HG03280 (cell line): ENCODE measurements at regions not wholly inside any gene's neighbourhood (a gene's known extent, or its start where the extent isn't known, plus 50 kb on each side); places are given as distances from the start of the nearest gene placed in this dataset.

Experiments
- ATAC-seq: cut with Tn5 transposase; IDR thresholded peaks from one replicate; pipeline ENCODE4 v1.9.1; 2021; ENCODE audit warnings: mild to moderate bottlenecking, moderate library complexity; ENCODE audit not compliant: unreplicated experiment

- no peak for ATAC-seq
These were observed 374.9 kb downstream of the MCTP2 start for GRCh38 chr15:94606286-94606685.

DNA sequence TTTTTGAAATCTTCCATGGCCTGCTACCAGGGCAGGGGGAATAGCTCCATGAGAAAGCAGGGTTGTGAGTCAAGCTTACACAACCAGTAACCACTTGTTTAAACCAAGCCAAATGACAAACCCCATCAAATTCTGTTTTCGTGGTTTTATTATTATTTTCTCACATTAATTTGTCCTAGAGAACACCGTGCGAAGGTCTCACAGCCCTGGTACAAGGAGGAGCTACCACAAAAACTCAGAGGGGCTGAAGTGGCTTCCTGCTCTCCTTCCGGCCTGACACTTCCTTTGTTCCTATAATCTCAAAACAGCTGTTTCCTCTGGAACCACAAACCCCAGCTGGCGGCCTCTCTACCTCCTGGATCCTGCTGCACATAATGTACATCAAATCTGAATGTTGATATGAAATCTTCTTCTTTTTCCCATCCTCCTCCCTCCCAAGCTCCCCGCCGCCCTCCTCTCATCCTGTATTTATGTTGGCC is 375.9 kb downstream of the MCTP2 start:
- no peak for ATAC-seq

DNA sequence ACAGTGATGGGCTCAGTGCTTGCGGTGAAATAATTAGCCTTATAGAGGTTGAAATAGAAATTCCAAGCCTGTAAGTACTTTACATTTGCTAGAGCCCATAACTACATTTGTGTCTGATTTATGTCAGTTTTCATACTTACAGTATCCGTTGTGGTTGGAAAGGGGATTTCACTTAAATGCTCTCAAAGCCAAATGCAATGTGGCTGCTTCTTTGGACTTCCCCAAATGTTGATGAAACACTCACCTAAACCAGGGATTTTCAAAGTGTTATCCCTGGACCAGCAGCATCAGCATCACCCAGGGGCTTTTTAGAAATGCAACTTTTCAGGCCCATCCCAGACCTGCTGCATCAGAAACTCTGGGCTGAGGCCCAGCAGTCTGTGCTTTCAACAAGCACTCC is 378.7 kb downstream of the MCTP2 start:
- no peak for ATAC-seq

GRCh38 chr15:94610485-94610884 is 379.1 kb downstream of the MCTP2 start:
- ATAC-seq, result no peak

DNA sequence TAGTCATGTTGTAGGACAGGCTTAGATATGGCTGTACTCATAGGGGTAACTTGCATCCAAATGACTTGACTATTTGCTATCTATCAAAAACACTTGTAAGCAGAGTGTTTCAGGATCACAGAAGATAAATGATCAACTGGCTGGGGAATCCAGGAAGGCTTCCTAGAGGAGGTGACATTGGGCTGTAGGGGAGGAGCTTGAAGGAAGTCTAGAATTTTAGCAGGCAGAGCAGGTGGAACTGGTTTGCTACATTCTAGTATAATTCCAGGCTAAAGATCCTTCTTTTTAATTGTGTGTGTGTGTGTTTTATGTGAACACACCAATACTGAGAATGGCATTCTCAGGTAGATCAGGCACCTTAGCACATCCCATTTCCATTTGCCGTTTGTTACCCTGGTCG is 380.3 kb downstream of the MCTP2 start:
- no peak for ATAC-seq

DNA sequence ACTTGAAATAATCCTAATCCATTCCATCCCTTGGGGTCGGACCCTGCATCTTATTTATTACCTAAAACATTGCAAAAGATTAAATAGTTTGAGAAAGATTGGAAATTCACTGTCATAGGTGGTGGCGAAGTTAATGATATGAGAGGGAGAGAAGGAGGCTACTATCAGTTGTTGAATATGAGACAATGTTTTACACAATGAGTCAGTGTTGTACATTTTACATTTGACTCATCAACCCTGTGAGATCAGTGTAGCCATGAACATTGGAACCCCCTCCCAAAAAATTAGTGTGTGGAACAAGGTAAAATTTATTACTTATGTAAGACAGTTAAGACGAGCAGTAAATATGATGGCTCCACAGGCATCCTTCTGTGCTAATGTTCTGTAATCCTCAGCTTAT is 384.3 kb downstream of the MCTP2 start:
- ATAC-seq, result no peak

DNA sequence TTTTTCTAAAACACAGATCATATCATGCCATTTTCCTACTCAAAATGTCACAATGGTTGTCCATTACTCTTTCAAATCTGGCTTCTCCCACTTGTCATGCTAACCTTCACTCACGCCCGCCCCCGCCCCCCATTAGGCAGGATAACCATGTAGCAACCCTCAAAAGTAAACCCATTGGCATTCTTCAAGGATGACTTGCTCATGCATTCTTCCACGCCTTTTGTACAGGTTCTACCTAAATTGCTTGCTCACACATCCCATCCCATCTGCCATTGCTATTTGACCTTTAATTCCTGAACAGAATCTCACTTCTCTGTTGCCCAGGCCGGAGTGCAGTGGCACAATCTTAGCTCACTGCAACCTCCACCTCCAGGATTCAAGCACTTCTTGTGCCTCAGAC is 389.3 kb downstream of the MCTP2 start:
- ATAC-seq, result no peak

DNA sequence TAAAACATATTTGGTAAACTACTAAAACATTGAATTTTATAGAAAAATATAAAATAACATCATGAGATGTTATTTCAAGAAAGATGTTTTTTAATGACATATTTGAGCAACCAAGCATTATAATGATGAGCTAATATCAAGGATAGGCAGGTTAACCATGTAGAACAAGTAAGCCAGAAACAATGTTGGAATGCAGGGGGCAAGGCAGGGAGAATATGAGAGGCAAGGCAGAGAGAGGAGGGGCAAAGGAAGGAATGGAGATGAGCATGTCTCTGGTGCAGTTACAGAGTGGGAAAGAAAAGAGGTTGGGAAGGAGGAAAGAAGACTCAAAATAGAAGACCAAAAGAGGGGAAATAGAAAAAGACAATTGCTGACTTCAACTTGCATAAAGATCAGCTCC is 390.4 kb downstream of the MCTP2 start:
- no peak for ATAC-seq

DNA sequence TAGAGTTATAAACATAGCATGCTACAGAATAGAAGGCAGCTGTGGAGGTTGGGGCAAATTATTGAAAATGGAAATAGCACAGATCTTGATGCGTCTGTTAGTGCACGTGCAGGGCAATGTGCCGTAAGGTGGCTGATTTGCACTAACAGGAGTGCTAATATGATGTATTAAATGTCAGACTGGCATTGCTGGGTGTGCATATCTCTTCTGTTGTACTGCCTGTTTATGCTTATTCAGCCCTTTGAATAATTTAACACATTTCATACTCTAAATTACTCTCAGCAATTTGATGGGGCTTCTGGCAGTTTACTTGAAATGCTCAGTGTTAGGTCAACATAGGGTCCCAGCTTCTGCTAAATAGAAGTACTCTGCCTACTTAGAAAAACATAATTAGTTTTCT is 395.6 kb downstream of the MCTP2 start:
- no peak for ATAC-seq

DNA sequence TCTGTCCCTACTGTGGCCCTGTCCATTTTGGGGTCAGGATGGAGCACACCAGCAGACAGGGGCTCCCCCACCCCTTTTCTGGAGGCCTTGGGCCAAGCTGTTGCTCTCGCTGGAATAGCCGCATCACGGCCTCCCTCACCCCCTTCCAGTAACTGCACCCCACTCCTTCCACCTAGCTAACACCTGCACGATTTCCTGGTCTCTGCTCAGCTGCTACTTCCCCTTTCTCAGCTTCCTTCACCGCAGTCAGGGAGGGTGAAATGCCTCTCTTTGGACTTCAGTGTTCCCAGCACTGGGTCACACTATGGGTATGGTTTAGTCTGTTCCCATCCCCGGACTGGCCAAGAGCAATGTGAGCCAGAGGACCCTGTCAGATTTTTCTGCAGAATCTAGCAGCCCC is 400.2 kb downstream of the MCTP2 start:
- ATAC-seq, result no peak

DNA sequence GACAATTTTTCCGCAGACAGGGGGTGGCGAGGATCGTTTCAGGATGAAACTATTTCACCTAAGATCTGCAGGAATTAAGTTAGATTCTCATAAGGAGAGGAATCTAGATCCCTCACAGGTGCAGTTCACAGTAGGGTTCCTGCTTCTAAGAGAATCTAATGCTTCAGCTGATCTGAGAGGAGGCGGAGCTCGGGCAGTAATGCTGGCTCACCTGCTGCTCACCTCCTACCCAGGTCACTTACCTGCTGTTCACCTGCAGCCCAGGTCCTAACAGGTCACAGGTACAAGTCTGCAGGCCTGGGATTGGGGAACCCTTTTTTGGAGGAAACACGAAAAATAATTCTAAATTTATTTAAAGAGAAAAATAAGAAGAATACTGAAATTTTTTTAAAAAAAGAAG is 406.8 kb downstream of the MCTP2 start:
- ATAC-seq, result no peak

DNA sequence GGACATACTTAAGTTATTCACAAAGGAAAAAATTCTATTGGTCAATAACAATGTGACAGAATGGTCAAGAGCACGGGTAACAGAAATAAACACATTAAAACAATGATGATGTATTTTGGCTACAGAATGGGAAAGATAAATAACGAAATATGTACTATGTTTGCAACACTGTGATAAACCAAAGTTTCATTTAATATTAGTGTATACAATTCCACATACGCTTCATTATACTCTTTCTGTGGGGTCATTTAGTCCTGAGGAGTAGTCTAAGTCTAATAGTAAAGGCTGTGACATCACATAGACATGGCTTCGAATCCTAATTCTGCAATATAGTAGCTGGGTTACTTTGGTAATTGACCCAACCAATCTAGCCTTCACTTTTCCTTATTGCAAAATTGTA is 408.3 kb downstream of the MCTP2 start:
- no peak for ATAC-seq

DNA sequence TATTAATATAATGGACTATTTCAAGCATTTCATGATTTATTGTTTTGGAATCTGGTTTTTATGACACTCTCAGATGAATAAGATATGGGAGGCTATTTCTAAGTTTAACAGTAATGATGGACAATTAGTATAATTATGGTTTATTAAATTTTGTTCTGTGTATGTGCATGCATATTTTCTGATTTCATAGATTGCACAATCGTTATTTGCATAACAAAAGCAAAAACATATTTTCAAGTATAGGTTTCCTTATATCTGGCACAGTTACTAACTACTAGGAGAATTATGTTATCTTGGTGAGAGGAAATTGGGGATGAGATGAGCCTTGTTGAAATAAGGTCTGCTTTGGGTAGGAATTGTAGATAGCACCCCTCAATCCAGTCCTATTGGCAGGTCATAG is 413.1 kb downstream of the MCTP2 start:
- ATAC-seq, result no peak

DNA sequence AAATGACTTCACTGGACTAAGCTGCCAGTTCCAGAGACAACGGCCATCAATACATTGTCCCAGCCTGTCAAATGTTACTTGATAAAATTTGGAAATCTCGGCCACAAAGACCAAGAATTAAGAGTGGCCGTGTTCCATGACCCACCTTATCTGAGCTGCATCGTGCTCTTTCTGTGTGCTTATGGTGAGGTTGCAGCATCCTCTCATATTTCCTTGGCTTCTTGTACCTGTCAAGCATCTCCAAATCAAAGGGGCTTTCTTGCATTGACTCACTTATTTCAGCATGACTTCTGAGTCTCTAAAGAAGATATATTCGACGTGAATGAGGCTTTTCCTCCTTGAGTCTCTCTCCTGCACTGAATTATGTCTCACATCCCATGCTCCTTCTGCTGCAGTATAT is 421.7 kb downstream of the MCTP2 start:
- ATAC-seq, result no peak

DNA sequence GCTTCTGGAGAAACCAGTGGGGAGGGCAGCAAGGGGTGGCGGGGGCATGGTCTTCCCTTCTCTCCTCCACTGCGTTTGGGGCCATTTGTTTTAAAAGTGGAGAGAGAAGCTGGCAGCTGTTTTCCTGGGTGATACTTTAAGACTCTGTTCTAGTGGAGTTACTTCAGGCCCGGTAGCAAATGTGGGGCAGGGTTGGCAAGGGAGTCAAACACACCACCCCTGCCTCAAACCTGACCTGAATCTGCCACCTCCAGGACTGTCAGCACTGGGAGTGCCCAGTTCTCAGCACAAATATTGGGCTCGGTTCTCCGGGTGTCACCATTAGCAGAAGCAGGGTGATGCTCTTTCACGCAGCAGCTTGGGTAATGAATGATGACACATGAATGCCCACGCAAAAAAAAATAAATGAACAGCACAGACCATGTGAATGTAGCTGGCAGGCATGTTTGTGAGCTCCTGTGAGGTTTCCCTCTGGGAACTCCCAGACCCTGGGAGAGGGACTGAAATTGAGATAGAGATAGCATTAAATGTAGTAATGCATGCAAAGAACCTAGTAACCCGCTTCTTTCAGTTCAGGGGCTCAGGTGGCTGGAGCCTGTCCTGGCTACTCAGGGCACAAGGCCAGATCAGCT is 424.0 kb downstream of the MCTP2 start:
- no peak for ATAC-seq

- ATAC-seq, result no peak
These were observed 434.5 kb downstream of the MCTP2 start for GRCh38 chr15:94665676-94666441.

DNA sequence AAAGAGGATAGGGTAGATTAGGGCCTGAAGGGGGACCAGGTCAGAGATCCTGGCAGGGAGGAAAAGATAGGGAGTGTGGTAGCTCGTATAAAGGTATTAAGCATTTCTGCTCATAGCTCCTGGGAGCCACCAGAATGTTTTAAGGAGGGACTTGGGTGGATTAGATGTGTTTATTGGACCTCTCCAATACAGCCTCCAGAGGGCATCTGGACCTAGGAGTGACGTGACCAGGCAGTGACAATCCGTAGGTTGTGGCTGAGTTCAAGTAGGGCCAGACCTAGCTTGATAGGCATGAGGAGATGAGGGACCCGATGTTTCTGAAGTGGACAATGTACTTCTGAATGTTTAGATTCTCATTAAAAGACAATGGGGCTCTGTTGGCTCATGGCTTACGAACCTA is 435.2 kb downstream of the MCTP2 start:
- ATAC-seq, result no peak

DNA sequence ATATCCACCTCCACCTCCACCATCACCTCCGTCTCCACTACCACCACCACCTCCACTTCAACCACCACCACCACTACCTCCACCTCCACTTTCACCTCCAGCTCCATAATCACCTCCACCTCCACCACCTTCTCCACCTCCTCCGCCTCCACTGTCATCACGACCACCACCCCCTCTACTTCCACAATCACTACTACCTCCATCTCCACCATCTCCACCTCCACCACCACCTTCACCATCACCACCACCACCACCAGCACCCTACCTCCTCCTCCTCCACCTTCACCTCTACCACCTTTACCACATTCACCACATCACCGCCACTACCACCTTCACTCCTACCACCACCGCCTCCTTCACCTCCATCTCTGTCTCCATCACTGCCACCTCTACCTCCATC is 435.7 kb downstream of the MCTP2 start:
- no peak for ATAC-seq

DNA sequence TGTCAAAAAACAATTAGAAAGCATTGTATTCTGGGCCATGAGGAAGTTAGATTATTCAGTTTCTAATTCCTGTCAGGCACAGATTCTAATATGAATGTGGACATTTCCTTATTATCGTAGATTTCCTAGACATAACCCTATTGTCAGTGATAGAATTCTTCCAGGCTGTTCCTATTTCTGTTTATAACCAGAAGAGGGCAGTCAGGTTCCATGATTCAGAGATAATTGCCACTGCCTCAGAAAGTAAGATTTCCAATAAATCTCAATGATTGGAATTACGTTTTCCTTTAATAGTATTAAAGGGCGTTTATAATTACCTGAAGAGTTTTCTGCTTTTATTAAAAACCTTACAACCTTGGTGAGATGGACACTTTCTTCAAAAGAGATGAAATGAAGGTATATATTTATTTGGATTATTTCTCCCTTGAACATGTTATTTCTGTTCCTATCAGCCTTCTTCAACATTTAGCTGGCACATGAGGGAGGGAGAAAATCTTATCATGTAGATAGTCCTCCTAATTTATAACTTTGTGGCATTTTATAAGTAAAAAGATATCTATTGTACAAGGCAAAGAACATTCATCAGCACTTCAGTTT is 439.2 kb downstream of the MCTP2 start:
- no peak for ATAC-seq

- ATAC-seq, result no peak
These were observed 440.6 kb downstream of the MCTP2 start for GRCh38 chr15:94671858-94672532.

GRCh38 chr15:94673801-94674200 is 442.4 kb downstream of the MCTP2 start:
- ATAC-seq, result no peak

DNA sequence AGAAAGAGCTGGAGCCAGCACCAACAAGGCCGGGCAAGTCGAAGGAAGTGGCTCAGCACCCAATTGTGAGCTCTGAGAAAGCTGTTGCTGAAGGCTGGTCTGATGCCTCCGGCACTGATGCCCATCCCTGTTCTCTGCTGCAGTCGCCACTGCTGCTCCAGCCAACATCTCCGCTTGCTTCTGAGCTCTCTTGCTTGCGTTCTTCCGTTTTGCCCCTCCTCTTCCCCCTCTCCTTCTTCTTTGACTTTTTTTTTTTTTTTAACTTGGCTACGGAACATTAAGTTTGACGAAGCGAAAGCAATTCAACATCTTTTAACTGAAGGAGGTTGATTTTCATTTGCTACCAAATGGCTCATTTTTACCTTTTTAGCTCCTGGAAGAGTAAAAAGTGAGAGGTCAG is 442.9 kb downstream of the MCTP2 start:
- no peak for ATAC-seq
